ENCODE measurements at regions not wholly inside any gene's neighbourhood (a gene's known extent, or its start where the extent isn't known, plus 50 kb on each side); places are given as distances from the start of the nearest gene placed in this dataset.

GRCh38 chr12:88309546-88309945 is 167.4 kb downstream of the TMTC3 start:
- no peak for TF ChIP-seq CTCF (conservative IDR thresholded peaks at IDR 0.05; ENCODE audit: low read depth, low read length)
- DNase-seq (ENCODE audit: low read depth), result no peak

GRCh38 chr12:88310069-88310468 is 168.0 kb downstream of the TMTC3 start:
- DNase-seq (ENCODE audit: low read depth), result no peak
- no peak for TF ChIP-seq CTCF (conservative IDR thresholded peaks at IDR 0.05; ENCODE audit: low read depth, low read length)
- no peak overlapping the region for H3K4me3 ChIP-seq (ENCODE audit: low read length)

More at GRCh38 chr12:88309546-88309945, 167.4 kb downstream of the TMTC3 start:
- H3K4me3 ChIP-seq (ENCODE audit: low read length), result no peak overlapping the region

- no peak for TF ChIP-seq CTCF (conservative IDR thresholded peaks at IDR 0.05; ENCODE audit: low read depth, low read length)
- H3K4me3 ChIP-seq (ENCODE audit: low read length), result no peak overlapping the region
- no peak for DNase-seq (ENCODE audit: low read depth)
These were observed 168.6 kb downstream of the TMTC3 start for GRCh38 chr12:88310666-88311065.

- no peak for DNase-seq (ENCODE audit: low read depth)
- no peak for TF ChIP-seq CTCF (conservative IDR thresholded peaks at IDR 0.05; ENCODE audit: low read depth, low read length)
These were observed 171.4 kb downstream of the TMTC3 start for GRCh38 chr12:88313554-88313953.

GRCh38 chr12:88314706-88315105 is 172.6 kb downstream of the TMTC3 start:
- TF ChIP-seq CTCF (conservative IDR thresholded peaks at IDR 0.05; ENCODE audit: low read depth, low read length), result no peak
- DNase-seq (ENCODE audit: low read depth), result no peak
- no peak overlapping the region for H3K4me3 ChIP-seq (ENCODE audit: low read length)

More at GRCh38 chr12:88313554-88313953, 171.4 kb downstream of the TMTC3 start:
- no peak overlapping the region for H3K4me3 ChIP-seq (ENCODE audit: low read length)

GRCh38 chr12:88318726-88319125 is 176.6 kb downstream of the TMTC3 start:
- TF ChIP-seq CTCF (conservative IDR thresholded peaks at IDR 0.05; ENCODE audit: low read depth, low read length), result no peak
- DNase-seq (ENCODE audit: low read depth), result no peak
- no peak overlapping the region for H3K4me3 ChIP-seq (ENCODE audit: low read length)

- no peak overlapping the region for H3K4me3 ChIP-seq (ENCODE audit: low read length)
- DNase-seq (ENCODE audit: low read depth), result peak; percentile 65
- no peak for TF ChIP-seq CTCF (conservative IDR thresholded peaks at IDR 0.05; ENCODE audit: low read depth, low read length)
These were observed 183.1 kb downstream of the TMTC3 start for GRCh38 chr12:88325076-88325815.
